NK-92 treated with Interleukin-12 subunit alpha and Interleukin-12 subunit beta, amount 100 ng/mL, for 24 hours (cell line): ENCODE measurements at regions not wholly inside any gene's neighbourhood (a gene's known extent, or its start where the extent isn't known, plus 50 kb on each side); places are given as distances from the start of the nearest gene placed in this dataset.

Experiments used
- DNase-seq: peaks from one replicate; lab custom pipeline; 2025; lab: John Stamatoyannopoulos, UW

DNA sequence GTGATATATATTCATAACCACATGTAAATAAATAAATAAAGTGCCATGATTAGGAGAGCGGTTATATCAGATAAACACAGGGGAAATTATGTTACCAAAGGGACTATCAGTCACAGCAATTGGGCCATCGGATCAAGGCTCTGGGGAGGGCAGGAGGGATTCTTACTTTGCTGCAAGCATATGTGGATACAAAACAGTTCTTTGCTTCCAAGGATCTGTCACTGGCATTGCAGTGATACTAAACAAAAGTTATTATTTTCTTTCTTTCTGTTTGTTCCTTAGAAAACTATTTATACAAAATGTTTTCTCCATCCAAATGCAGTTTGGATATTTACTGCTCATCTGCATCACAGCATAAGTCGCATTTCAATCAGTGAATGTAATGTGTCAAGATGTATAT lies 188.4 kb upstream of the MGMT start:
- no peak for DNase-seq

DNA sequence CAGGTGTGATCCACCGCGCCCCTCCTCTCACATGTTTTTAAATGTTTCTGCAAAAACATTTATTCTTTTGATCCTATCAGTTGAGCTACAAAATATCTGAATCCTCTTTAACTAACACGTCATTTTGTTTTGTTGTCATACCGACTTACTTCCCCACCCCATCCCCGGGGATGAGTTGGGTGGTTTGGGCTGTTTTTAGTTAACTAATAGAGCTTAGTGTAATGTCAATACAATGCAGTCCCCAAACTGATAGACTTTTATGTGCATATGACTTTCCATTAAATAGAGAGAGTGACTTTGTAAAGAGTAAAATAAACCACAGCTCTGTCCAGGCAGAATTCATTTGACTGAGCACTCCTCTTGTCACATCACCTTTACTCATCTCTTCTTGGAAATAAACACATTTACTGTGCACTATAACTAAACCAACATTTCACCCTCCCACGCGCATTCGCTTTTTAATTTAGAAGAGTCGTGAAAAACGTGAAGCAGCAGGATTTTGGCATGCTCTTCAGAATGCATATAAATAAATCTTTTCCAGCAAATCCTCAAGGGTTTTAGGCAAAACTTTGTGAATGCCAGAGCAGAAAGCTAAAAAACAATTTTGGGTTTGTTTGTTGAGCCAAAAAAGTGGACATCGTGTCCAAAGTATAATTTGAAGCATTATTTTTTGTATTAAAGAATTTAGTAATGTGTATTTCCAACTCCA lies 187.4 kb upstream of the MGMT start:
- DNase-seq = no peak

GRCh38 chr10:129280155-129280502 lies 186.9 kb upstream of the MGMT start:
- DNase-seq = no peak

- DNase-seq = no peak
Observed at GRCh38 chr10:129280908-129281586, 186.0 kb upstream of the MGMT start.

- no peak for DNase-seq
Observed at GRCh38 chr10:129285459-129285858, 181.6 kb upstream of the MGMT start.

- DNase-seq = no peak
Observed at GRCh38 chr10:129288999-129289584, 177.9 kb upstream of the MGMT start.

- DNase-seq = no peak
Observed at GRCh38 chr10:129293991-129294700, 172.9 kb upstream of the MGMT start.

GRCh38 chr10:129294944-129295343 lies 172.1 kb upstream of the MGMT start:
- no peak for DNase-seq

DNA sequence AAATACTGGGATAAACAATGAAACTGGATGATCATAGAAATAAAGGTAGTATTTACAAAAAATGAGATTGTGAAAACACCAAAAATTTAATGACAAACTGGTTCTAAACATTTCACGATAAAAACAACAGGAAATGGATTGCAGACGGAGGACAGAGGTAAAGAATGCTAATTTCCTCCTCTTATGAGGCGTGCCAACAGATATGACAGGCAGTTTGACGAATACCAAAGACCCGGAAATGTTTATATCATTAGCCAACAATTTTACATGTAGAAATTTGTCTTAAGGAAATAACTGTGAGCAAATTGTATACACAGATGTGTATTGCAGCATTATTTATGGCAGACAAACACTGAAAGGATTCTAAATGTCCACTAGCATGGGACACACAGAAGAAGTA lies 162.0 kb upstream of the MGMT start:
- no peak for DNase-seq

DNA sequence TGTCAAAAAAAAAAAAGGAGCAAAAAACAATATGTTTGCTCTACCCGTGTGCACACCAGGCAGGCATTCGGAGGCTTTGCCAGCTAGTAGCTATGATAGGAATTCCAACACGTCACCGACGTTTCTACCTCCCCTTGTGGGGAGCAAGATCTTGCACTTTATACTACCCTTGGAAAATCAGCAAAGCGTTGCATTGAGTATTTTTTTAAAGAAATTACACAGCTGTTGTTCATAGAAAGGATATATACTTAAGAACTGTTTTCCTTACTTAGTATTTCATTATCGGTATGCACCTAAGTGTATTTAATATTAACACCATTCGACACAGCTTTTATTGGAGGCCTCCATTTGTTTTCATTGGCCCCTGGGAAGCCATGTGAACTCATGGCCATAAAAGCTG lies 159.9 kb upstream of the MGMT start:
- DNase-seq = no peak

GRCh38 chr10:129308953-129309564 lies 158.0 kb upstream of the MGMT start:
- no peak for DNase-seq

- no peak for DNase-seq
Observed at GRCh38 chr10:129309565-129309964, 157.5 kb upstream of the MGMT start.

- no peak for DNase-seq
Observed at GRCh38 chr10:129310881-129311280, 156.2 kb upstream of the MGMT start.

GRCh38 chr10:129319934-129320333 lies 147.1 kb upstream of the MGMT start:
- no peak for DNase-seq

DNA sequence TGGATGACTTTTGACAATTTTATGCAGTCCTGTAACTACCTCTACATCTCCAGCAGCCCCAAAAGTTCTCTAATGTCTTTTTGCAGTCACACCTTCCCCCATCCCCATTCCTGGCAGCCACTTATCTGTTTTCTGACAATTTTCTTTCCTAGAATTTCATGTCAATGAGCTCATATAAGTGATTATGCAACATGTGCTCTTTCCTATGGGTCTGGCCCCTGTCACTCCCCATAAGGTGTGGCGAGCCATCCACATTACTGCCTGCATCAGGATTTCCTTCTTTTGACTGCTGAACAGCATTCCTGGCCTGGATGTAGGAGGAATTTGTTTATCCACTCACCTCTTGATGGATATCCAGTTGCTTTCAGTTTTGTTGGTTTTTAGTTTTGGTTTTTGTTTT lies 146.7 kb upstream of the MGMT start:
- DNase-seq = no peak

- no peak for DNase-seq
Observed at GRCh38 chr10:129321727-129322126, 145.3 kb upstream of the MGMT start.

GRCh38 chr10:129322933-129323820 lies 143.9 kb upstream of the MGMT start:
- DNase-seq = no peak

DNA sequence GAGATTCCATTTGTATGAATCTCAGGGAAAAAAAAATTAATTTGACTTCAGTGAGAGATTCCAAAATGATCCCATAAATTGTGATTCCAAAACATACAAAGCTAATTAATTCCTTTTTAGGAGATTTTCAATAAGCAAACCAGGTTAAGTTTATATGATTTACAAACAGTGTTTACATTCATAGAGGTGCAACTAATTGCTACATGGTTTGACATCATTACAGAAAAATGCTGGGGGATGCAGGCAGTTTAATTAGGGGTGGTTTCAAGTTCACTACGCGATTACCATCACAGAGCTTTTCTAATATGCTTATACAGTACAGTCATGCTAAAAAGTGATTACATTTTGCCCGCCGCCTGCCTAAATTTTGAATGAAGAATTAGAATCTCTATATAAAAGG lies 143.2 kb upstream of the MGMT start:
- no peak for DNase-seq

GRCh38 chr10:129325893-129326292 lies 141.1 kb upstream of the MGMT start:
- DNase-seq = no peak

DNA sequence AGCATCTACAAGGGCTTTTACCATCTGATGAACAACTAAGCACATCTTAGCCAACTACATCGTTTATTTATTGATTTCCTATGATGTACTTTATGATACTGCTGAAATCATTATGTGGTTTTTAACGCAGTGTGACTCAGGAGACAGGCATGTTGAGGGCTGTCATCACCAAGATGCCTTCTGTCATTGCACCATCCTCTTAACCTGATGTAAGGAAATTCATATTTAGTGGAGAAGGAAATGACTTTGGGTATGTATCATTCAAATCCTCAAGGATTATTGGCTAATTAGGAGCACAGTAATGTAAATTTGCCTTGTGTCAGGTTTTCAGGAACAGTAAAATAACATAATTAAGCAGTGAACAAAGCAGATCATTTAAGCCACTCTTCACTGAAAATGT lies 138.5 kb upstream of the MGMT start:
- no peak for DNase-seq

GRCh38 chr10:129329385-129330055 lies 137.5 kb upstream of the MGMT start:
- DNase-seq = no peak
